ENCODE measurements at regions not wholly inside any gene's neighbourhood (a gene's known extent, or its start where the extent isn't known, plus 50 kb on each side); places are given as distances from the start of the nearest gene placed in this dataset.

GRCh38 chr4:14700544-14700943 is 301.7 kb upstream of the CPEB2 start:
- Mint-ChIP-seq H3K27ac (ENCODE audit: unreplicated experiment) (no peak overlapping the region), H3K9me3 (ENCODE audit: unreplicated experiment) (no peaks in the 10 kb centered on the region), H3K27me3 (ENCODE audit: unreplicated experiment) (no peaks in the 10 kb centered on the region), H3K4me1 (ENCODE audit: unreplicated experiment) (no peaks in the 10 kb centered on the region), H3K36me3 (ENCODE audit: low read depth, unreplicated experiment) (no peaks in the 10 kb centered on the region), H3K4me3 (ENCODE audit: unreplicated experiment) (no peak overlapping the region)
- no peak for DNase-seq (ENCODE audit: low spot score)
- no peak for TF ChIP-seq CTCF (IDR thresholded peaks at IDR 0.05; ENCODE audit: unreplicated experiment)

- no peak overlapping the region for H3K4me3 Mint-ChIP-seq (ENCODE audit: unreplicated experiment)
- no peaks in the 10 kb centered on the region for H3K4me1 Mint-ChIP-seq (ENCODE audit: unreplicated experiment)
- no peak overlapping the region for H3K27ac Mint-ChIP-seq (ENCODE audit: unreplicated experiment)
- no peak for DNase-seq (ENCODE audit: low spot score)
- H3K36me3 Mint-ChIP-seq (ENCODE audit: low read depth, unreplicated experiment): no peaks in the 10 kb centered on the region
- no peaks in the 10 kb centered on the region for H3K9me3 Mint-ChIP-seq (ENCODE audit: unreplicated experiment)
- no peaks in the 10 kb centered on the region for H3K27me3 Mint-ChIP-seq (ENCODE audit: unreplicated experiment)
- TF ChIP-seq CTCF (IDR thresholded peaks at IDR 0.05; ENCODE audit: unreplicated experiment): no peak
Observed at GRCh38 chr4:14701389-14701788, 300.9 kb upstream of the CPEB2 start.

- no peaks in the 10 kb centered on the region for H3K27me3 Mint-ChIP-seq (ENCODE audit: unreplicated experiment)
- no peak for TF ChIP-seq CTCF (IDR thresholded peaks at IDR 0.05; ENCODE audit: unreplicated experiment)
- H3K27ac Mint-ChIP-seq (ENCODE audit: unreplicated experiment): no peak overlapping the region
- no peaks in the 10 kb centered on the region for H3K4me1 Mint-ChIP-seq (ENCODE audit: unreplicated experiment)
- H3K36me3 Mint-ChIP-seq (ENCODE audit: low read depth, unreplicated experiment): no peaks in the 10 kb centered on the region
- no peaks in the 10 kb centered on the region for H3K9me3 Mint-ChIP-seq (ENCODE audit: unreplicated experiment)
- no peak for DNase-seq (ENCODE audit: low spot score)
- H3K4me3 Mint-ChIP-seq (ENCODE audit: unreplicated experiment): no peak overlapping the region
Observed at GRCh38 chr4:14701896-14702295, 300.4 kb upstream of the CPEB2 start.

- Mint-ChIP-seq H3K4me3 (ENCODE audit: unreplicated experiment) (no peak overlapping the region), H3K4me1 (ENCODE audit: unreplicated experiment) (no peaks in the 10 kb centered on the region), H3K27me3 (ENCODE audit: unreplicated experiment) (no peaks in the 10 kb centered on the region), H3K36me3 (ENCODE audit: low read depth, unreplicated experiment) (no peaks in the 10 kb centered on the region), H3K27ac (ENCODE audit: unreplicated experiment) (no peak overlapping the region), H3K9me3 (ENCODE audit: unreplicated experiment) (no peaks in the 10 kb centered on the region)
- DNase-seq (ENCODE audit: low spot score): no peak
- TF ChIP-seq CTCF (IDR thresholded peaks at IDR 0.05; ENCODE audit: unreplicated experiment): no peak
Observed at GRCh38 chr4:14708574-14708973, 293.7 kb upstream of the CPEB2 start.

- Mint-ChIP-seq H3K9me3 (ENCODE audit: unreplicated experiment) (no peaks in the 10 kb centered on the region), H3K4me3 (ENCODE audit: unreplicated experiment) (no peak overlapping the region), H3K36me3 (ENCODE audit: low read depth, unreplicated experiment) (no peaks in the 10 kb centered on the region), H3K4me1 (ENCODE audit: unreplicated experiment) (no peaks in the 10 kb centered on the region), H3K27me3 (ENCODE audit: unreplicated experiment) (no peaks in the 10 kb centered on the region), H3K27ac (ENCODE audit: unreplicated experiment) (no peak overlapping the region)
- DNase-seq (ENCODE audit: low spot score): no peak
- no peak for TF ChIP-seq CTCF (IDR thresholded peaks at IDR 0.05; ENCODE audit: unreplicated experiment)
Observed at GRCh38 chr4:14711259-14711658, 291.0 kb upstream of the CPEB2 start.
